GM19395 (cell line): ENCODE measurements at regions not wholly inside any gene's neighbourhood (a gene's known extent, or its start where the extent isn't known, plus 50 kb on each side); places are given as distances from the start of the nearest gene placed in this dataset.

Experiments
- ATAC-seq: cut with Tn5 transposase; IDR thresholded peaks from one replicate; pipeline ENCODE4 v1.9.1; 2021; ENCODE audit warnings: mild to moderate bottlenecking, moderate library complexity; ENCODE audit not compliant: unreplicated experiment

DNA sequence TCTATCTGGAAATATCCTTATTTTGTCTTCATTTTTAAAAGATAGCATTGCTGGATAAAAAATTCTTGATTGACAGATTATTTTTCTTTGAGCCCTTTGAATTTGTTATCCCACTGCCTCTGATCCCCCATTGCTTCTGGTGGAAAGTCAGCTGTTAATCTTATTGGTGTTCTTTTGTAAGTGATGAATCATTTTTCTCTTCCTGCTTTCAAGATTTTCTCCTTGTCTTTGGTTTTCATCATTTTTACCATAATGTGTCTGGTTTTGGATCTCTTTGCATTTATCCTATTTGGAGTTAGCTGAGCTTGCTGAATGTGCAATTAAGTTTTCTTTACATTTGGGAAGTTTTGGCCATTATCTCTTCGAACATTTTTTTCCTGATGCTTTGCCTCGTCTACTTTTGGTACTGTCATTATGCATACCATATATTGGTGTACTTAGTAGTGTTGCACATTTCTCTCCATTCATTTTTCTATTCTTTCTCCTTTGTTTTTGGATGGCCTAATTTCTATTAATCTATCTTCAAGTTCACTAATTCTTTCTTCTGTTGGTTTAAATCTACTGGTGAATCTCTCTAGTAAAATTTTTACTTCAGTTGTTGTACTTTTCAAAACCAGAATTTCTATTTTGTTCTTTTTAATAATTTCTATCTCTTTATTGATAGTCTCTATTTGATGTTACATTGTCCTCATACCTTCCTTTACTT, 440.0 kb upstream of the PROK2 start:
- ATAC-seq: no peak

DNA sequence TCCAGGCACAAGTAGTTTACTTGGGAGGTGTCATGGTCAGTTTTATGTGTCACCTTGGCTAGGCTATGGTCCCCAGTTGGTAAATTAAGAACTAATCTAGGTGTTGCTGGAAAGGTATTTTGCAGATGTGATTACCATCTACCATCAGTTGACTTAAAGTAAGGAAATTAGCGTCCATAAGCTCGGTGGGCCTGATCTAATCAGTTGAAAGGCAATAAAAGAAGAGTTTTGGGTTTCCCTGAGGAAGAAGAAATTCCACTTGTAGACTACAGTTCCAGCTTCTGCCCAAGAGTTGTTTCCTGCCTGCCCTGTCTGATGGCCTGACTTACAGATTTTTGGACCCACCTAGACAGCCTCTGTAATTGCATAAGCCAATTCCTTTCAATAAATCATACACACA, 438.7 kb upstream of the PROK2 start:
- ATAC-seq: no peak

DNA sequence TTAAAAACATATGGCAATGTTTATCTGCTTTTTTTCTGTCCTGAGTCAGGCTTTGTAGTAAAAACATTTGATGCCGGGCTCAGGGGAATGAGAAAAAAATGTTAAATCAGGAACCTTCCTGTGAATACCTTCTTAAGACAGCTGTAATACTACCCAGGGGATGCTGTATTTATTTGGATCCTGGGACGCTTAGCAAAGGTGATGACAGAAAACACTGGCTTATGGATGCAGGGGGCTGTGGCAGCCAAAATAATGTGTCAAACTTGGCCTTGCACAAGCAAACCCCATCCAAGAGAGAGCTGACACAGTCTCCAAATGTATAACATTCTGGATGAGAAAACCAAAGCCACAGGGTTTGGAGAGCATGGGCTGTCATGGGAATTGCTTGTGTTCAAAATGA, 438.2 kb upstream of the PROK2 start:
- ATAC-seq: no peak

DNA sequence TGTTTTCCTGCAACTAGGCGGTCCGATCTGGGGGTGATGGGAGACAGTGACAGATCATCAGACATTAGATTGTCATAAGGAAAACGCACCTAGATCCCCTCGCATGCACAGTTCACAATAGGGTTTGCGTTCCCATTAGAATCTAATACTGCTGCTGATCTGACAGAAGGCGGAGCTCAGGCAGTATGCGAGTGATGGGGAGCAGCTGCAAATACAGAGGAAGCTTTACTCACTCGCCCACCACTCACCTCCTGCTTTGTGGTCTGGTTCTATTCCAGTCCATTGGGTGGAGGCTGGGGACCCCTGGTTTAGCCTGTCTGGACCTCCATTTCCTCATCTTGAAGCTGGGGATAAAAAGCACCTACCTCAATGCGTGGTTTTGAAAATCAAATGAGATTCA, 437.5 kb upstream of the PROK2 start:
- no peak for ATAC-seq

DNA sequence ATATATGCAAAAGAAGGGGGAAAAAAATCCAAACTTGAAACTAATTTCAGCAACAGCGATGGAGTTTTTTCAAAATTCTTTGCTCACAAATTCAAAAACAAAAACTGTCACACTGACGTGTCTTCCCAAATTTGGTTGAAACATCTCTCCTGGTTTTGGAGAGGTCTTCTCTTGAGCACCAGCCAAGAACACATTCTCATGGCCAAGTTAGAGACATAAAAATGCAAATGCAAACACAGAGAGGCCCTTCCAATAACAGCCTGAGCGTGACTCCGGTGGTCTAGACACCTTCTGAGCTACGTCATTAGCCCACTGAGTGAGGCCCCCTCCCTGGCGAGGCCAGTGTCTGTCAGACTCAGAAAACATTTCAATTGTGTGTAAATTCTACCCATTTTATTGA, 436.0 kb upstream of the PROK2 start:
- no peak for ATAC-seq

DNA sequence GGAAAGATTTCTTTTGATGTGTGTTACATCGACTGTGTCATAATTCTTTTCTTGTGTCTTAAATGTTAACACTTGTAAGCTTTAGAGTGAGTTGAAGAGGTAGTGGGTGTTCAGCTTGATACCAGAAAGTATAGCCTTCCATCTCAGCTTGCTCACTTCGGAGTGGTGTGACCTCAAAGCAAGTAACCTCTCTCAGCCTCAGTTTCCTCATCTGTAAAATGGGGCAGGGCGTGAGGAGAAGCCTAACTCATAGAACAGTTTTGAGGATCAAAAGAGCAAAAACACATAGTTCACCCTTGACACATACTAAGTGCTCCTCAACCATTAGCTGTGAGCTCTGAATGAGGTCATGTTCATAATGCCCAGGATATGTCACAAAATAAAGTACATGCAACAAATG, 434.8 kb upstream of the PROK2 start:
- no peak for ATAC-seq

DNA sequence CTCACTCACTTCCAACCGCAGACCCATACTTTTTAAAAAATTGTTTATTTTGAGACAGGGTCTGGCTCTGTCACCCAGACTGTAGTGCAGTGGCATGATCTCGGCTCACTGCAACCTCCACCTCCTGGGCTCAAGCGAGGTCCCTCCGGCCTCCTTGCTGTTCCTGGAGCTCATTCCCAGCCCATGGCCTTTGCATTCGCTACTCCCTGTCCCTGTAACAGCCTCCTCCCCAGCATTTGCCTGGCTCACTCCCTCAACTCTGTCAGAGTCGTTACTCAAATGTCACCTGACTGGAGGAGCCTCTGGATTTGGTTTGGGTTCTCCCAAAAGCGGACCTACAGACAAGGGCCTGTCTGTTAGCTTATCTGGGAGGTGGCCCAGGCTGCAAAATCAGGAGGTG, 432.6 kb upstream of the PROK2 start:
- ATAC-seq: no peak

DNA sequence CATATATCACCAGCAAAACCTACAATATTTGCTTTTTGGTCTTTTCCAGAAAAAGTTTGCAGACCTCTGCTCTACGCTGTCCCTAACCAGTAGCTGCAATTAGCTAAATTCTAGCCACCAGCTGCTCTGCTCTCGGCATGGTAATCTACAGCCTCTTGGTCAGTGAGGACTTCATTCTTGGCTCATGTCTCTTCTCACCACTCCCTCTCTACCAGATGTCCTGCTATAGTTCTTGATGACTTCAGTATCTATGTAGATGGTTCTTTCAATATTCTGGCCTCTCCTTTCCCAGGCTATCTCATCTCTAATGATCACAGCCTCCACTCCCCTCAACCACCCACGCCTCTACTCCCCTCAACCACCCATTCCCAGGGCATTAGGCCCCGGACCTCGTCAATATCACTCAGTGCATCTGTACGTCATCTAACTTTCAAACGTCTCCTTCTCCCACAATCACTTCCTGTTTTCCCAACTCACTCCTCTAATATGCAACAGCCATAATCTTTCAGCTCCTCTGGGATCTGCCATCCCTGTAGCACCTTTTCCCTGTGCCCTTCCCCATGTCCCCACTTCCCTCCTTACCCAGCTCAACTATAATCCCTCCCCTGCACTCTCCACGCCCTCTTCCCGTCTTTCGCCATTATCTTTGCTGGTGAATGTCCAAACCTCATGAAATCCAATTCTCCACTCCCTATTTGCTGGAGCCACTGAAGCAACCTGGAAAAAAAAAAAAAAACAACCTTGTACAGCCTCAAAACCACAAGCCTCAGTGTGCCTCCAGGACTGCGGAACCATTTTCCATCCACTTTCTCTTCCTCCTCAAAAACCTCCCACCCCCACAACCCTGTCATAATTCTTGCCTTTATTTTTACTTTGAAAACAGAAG, 429.4 kb upstream of the PROK2 start:
- no peak for ATAC-seq

DNA sequence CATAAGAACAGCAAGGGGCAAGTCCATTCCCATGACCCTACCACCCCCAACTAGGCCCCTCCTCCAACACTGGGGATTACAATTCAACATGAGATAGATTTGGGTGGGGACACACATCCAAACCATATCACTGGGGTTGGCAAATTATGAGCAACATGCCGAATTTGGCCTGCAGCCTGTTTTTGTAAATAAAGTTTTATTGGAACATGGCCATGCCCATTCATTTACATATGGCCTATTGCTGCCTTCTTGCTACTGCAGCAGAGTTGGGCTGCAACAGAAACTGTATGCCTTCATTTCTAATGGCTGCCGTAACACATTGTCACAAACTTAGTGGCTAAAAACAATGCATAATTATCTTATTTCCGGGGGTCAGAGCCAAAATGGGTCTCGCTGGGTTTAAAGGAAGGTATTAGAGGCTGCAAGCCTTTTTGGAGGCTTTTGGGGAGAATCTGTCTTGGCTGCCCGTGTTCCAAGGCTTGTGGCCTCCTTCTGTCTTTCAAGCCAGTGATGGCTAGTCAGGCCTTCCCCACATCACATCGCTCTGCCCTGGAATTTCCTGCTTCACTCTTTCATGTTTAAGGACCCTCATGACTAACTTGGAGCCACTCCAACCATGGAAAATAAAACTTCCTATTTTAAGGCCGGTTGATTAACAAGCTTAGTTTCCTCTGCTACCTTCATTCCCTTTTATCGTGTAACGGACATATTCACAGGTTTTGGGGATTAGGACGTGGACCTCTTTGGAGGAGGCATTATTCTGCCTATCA, 428.5 kb upstream of the PROK2 start:
- ATAC-seq: no peak

DNA sequence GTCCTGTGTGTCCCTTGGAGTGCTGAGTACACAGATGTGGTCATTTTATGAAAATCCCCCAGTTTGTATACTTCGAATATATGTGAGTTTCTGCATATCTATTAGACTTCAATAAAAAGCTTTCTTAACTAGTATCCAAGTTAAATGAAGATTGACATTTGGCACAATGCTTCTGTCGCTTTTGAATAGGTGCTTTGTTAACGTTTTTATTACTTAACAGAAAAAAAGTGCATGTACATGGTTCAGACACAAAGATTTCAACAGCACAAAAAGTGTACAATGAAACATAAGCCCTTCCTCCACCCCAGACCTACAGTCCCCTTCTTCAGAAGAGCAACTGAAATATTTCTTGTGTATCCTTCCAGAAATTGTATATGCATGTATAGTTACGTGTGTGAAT, 427.4 kb upstream of the PROK2 start:
- ATAC-seq: no peak

DNA sequence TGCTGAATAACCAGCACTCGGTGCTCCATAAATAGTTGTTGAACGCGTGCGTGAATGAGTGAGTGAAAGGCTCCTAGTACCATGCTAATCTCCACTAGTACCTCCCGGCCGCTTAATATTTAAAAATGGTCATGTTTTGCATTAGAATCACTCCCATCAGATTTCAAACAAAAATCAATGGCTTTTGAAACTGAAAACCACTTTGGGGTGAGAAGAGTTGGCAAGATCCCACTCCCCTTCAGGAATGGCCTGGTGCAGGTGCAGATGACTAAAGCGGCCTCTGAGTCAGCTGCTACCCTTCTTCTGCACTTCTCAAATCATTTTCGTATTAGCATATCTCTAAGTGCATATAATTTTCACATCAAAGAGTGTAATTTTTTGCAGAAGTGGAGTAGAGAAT, 425.3 kb upstream of the PROK2 start:
- no peak for ATAC-seq

DNA sequence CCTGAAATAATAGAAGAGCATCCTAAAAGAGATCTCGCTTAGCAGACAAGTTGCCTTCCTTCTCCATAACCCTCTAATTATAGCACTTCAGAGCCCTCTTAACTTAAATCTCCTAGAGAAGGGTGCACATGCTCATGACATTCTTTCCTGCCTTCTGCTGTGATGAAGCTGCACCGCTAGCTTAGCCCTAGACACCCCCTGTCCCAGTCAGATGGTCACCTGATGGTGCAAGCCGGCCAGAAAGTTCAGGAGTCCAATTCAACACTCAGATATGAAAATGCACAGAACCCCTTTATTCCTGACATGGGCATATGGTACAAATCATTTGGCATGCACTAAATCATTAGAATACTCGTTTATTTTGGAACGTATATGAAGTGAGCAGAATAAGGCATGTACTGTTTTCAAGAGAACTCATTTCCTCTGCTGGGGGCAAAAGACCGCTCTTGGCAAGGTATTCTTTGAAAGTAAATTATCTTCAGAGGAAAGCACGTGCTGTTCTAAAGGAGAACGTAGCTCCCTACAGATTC, 420.4 kb upstream of the PROK2 start:
- no peak for ATAC-seq

DNA sequence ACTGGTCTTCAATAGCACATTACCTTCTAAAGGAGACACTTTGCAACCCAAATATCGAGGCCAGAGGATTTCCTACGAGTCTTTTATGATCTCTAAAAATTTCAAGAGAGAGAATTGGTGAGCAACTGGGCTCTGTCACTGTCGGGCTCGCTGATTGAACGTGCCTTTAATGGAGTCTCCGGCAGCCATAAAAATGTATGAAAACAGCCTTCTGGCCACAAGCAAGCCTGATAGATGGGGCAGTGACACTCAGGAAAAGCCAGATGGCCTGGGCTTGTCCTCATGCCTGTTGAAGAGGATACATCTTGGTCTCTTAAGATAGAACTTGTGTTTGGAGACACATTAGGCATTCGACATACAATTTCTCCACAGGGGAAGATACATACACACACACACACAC, 419.5 kb upstream of the PROK2 start:
- ATAC-seq: no peak

DNA sequence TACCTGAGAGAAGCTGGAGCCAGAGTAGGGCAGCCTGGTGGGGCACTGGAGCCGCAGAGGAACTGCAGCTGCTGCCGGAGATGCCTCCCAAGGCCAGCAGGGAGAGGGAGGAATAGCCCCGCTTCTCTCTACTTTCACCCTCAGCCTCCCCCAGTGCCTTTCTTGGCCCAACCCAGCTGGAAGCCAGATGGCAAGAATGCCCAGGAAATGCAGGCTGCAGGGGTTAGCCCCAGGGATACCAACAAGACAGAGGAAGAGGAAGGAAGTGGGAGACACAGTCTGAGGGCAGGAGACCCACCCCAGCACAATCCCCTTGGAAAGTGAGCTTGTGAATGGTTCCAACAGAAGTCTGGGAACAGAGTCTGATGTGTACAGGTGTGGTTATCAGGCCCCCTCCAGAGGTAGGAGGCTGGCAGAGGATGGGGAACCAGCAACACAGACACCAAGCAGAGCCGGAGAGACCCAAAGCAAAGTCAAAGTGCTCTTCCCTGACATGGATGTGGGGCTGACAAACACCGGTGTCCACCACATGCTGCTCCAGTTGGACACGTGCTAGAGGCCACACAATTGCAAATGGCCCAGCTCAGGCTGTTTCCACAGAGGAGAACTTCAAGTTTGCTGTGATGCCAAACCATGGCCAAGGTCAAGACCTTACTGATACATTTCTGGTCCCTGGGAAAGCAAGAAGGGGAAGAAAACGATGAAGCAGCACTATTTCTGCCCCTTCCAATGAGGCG, 418.8 kb upstream of the PROK2 start:
- no peak for ATAC-seq

DNA sequence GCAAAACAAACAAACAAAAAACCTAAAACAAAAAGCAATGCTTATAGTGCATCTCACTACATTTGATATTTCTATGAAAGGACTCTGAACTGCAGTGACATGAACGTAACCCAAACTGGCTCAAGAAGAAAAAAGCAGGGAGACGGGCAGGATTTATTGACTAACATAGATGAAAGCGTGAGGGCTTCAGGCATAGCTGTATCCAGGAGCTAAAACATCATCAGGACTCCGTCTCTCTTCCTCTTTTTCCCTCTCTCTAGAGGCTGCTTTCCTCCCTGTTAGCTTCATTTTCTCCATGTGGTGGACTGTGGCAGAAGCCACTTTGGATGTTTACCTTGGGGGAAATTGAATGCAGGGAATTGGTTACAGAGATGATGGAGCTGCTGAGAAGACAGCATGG, 418.2 kb upstream of the PROK2 start:
- no peak for ATAC-seq

DNA sequence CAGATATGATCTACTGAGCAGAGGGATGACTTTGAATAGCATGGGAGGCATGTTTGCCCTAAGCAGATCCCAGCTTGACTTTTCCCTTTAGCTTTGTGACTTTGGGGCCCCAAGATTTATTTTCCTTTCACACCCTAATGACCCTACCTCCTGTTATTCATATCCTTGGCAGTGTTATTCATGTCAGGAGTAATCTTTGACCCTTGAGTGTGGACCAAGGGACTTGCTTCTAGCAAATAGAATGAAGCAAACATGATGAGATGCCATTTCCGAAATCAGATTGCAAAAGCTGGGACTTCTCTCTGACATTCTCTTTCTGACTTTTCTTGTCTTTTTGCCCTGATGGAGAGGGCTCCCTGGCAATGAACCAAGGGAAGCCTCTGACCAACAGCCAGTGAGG, 415.4 kb upstream of the PROK2 start:
- ATAC-seq: no peak

DNA sequence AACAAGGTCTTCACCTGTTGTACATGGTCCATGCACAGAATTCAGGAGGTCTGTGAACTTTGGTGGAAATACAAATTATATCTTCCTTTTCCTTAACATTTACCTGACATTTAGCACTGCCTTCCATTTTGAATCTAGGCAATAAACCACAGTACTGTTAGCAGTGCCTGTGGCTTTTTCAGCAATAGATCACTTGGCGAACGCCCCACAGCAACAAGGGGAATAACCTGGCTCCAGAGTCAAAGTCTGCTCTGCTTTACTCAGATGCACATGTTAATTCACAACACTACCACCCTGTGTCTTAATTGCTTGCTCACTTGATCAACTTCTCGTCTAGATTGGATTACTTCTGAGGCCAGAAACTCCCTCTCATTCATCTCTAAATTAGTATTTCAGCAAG, 414.6 kb upstream of the PROK2 start:
- no peak for ATAC-seq

DNA sequence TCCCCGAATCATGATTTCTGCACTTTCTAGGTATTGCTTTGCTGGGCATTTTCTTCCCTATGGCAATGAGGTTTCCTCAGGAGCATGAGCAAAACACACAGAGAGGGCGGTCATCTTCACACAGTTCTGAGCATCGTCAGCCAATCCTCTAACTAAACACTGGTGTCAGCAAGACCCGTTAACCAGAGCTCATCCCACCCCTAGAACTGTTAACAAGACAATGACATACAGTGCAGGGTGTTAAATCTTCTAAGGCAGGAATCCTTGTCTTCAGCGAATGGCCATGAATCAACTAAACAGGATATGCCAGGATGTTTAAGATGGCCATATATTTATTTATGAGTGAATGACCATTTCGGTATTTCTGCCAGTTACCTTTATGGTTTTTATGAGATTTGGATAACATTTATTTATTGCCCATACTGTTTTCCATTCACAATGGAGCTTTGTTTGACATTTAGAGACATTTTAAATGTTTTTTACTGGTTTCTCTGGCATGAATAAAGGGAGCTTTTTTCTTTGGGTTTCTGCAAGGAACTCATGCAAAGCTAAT, 411.5 kb upstream of the PROK2 start:
- no peak for ATAC-seq

DNA sequence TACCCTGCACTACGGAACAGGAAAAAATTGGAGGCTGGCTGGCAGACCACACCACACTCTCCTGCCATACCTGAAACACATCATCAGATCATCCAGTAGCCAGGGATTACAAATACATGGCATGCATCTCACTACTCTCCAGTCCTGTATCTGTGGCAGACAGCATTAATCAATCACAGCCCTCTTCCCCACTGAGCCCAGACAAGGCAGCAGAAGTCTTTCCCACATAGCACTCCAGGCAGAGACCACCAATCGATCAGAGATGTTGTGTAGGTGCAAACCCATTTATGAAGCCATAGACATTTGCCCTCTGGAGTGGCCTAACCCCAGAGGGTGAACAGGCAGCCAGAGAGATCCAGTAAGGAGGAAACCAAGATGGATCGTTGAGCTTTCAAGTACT, 410.9 kb upstream of the PROK2 start:
- no peak for ATAC-seq

DNA sequence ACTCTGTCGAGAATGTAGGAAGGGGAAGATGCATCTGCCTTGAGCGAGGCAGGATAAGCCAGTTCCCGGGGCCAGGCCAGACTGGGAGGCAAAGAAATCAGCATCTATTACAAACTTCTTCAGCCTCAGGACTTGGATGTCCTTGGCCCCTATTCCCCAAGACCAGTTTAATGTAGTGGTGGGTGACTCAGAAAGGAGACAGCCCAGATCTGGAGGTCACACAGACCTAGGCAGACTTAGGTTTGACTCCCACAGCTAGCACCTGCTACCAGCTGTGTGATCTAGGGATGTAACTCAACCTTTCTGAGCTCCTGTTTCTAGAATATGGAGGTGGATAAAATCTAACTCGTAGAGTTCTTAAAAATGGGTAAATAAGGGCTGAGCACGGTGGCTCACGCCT, 409.5 kb upstream of the PROK2 start:
- no peak for ATAC-seq
